Astrocyte of the spinal cord (primary cell): ENCODE measurements at regions not wholly inside any gene's neighbourhood (a gene's known extent, or its start where the extent isn't known, plus 50 kb on each side); places are given as distances from the start of the nearest gene placed in this dataset.

Experiments
- DNase-seq: peaks from one replicate; pipeline ENCODE4 v3.0.0; 2011; ENCODE audit warnings: low read depth, low spot score
- H3K4me3 ChIP-seq: 2 replicates; pipeline ENCODE4 v1.5.1; 2011; ENCODE audit warnings: low read depth, mild to moderate bottlenecking, low read length, moderate library complexity
- in situ Hi-C: cut with HindIII; loops from 2 replicates; pipeline ENCODE4 v1.10.0; 2017; ENCODE audit warnings: low sequenced_read_pairs
- TF ChIP-seq, protein P1 (sequence below): IDR thresholded peaks from 2 replicates; pipeline ENCODE4 v1.5.1; 2012; ENCODE audit warnings: low read depth, mild to moderate bottlenecking, low read length, inconsistent platforms

DNA sequence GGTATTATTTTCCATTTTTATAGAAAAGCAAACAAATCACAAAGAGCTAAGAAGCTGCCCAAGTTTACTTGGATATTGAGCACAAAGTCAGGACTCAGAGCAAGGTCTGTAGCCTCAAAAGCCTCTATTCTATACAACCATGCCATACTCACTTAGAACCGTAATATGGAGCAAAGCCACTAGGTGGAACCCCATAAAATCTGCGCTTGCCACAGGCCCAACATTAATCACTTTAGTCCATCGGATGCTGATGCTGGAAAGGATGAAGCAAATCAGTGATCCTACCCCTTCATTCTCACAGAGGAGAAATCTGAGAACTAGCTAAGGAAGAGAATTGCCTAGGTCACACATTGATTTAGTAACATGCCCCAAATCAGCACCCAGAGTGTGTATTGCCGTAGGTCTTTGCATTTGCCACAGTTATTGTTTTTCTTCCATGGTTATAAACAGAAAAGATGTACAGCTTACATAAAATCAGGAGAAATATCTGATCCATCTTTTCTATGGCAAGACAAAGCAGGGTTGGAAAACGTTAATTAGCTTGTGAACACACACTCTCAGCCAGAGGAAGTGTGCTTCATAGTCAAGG, 56.7 kb upstream of the RAB38 start:
- H3K4me3 ChIP-seq = no peak overlapping the region
- DNase-seq = peak; percentile 51
- TF ChIP-seq, protein P1, sequence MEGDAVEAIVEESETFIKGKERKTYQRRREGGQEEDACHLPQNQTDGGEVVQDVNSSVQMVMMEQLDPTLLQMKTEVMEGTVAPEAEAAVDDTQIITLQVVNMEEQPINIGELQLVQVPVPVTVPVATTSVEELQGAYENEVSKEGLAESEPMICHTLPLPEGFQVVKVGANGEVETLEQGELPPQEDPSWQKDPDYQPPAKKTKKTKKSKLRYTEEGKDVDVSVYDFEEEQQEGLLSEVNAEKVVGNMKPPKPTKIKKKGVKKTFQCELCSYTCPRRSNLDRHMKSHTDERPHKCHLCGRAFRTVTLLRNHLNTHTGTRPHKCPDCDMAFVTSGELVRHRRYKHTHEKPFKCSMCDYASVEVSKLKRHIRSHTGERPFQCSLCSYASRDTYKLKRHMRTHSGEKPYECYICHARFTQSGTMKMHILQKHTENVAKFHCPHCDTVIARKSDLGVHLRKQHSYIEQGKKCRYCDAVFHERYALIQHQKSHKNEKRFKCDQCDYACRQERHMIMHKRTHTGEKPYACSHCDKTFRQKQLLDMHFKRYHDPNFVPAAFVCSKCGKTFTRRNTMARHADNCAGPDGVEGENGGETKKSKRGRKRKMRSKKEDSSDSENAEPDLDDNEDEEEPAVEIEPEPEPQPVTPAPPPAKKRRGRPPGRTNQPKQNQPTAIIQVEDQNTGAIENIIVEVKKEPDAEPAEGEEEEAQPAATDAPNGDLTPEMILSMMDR = peak; percentile 69
- in situ Hi-C loops = no loop called here

DNA sequence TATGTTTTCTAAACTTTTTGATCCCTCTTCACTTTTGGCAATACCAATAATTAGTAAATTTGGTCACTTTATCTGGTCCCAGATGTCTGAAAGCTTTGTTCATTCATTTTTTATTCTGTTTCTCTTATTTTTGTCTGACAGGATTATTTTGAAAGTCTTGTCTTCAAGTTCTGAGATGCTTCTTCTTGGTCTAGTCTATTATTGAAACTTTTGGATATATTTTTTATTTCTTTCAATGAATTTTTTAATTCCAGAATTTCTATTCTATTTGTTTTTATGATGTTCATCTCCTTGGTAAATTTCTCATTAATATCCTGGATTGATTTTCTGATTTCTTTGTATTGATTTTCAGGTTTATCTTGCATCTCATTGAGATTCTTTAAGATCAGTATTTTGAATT, 54.1 kb upstream of the RAB38 start:
- no peak overlapping the region for H3K4me3 ChIP-seq
- TF ChIP-seq, protein P1 = no peak
- no peak for DNase-seq
- in situ Hi-C loops = no loop called here
